ENCODE measurements at regions not wholly inside any gene's neighbourhood (a gene's known extent, or its start where the extent isn't known, plus 50 kb on each side); places are given as distances from the start of the nearest gene placed in this dataset.

DNA sequence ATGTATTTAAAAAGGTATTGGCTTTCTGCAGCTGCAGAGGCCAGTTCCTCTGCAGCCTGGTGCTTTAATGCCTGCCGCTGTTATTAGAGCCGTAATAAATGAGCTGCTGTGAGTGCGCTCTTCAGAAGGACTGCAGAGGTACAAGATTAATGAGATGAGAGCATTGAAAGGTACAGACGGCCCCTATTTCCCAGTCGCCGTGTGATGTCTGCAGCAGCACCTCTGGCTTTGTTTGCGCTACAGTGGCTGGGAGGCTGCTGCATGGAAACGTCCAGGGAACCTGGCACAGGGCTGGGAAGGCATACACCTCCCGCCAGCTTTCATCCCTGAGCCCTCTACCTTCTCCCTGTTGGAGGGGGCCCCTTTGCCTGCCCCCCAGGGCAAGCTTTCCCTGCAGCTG, 383.8 kb upstream of the ZMIZ1 start:
- no peaks in the 10 kb centered on the region for H3K27me3 ChIP-seq
- DNase-seq (ENCODE audit: low spot score in 2 of 2), result no peak
- TF ChIP-seq EP300 (IDR thresholded peaks at IDR 0.05) (no peak), POLR2A (IDR thresholded peaks at IDR 0.05) (no peak)
- TF ChIP-seq, protein P1, sequence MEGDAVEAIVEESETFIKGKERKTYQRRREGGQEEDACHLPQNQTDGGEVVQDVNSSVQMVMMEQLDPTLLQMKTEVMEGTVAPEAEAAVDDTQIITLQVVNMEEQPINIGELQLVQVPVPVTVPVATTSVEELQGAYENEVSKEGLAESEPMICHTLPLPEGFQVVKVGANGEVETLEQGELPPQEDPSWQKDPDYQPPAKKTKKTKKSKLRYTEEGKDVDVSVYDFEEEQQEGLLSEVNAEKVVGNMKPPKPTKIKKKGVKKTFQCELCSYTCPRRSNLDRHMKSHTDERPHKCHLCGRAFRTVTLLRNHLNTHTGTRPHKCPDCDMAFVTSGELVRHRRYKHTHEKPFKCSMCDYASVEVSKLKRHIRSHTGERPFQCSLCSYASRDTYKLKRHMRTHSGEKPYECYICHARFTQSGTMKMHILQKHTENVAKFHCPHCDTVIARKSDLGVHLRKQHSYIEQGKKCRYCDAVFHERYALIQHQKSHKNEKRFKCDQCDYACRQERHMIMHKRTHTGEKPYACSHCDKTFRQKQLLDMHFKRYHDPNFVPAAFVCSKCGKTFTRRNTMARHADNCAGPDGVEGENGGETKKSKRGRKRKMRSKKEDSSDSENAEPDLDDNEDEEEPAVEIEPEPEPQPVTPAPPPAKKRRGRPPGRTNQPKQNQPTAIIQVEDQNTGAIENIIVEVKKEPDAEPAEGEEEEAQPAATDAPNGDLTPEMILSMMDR (IDR thresholded peaks at IDR 0.05), result no peak
- 82 to 87% methylated on average over 9 of the region's 9 CpGs for WGBS, 2 donors
- no peak overlapping the region for H3K27ac ChIP-seq
- peaks cover 0 to 4% (median 0%) of the 10 kb centered on the region in 4 donors for H3K9me3 ChIP-seq
- no peak overlapping the region for H3K4me3 ChIP-seq
- peaks cover 0 to 18% (median 15%) of the 10 kb centered on the region in 4 donors for H3K4me1 ChIP-seq
- H3K36me3 ChIP-seq, result no peaks in the 10 kb centered on the region

DNA sequence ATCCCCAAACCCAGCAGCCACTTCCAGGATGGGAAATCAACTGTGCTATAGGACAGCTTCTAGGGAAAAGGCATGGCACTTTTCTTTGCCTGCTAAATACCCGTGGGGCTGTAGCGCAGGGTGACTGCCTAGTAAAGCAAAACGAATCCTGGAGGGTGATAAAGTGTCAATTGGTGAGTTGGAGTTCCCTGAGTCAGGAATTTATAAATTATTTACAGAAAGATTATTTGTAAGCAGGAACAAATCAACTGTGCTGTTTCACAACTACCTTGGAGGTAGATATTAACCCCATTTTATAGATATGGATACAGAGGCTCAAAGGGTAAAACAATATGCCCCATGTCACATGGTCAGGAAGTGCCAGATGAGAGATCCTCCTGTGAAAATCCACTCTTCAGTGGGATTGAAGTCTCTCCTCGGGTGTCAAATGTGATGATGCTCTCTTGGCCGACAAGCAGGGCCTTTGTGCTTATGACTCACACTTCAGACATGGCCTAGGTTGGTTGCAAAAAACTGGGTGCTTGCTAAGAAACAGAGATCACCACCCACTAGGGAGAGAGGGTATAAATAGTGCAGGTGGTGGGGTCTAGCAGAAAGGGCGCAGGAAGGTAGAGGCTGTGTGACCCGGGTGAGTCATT, 383.2 kb upstream of the ZMIZ1 start:
- no peak overlapping the region for H3K27ac ChIP-seq
- no peaks in the 10 kb centered on the region for H3K36me3 ChIP-seq
- no peak for TF ChIP-seq POLR2A (IDR thresholded peaks at IDR 0.05)
- no peak for TF ChIP-seq EP300 (IDR thresholded peaks at IDR 0.05)
- TF ChIP-seq, protein P1 (IDR thresholded peaks at IDR 0.05), result no peak

DNA sequence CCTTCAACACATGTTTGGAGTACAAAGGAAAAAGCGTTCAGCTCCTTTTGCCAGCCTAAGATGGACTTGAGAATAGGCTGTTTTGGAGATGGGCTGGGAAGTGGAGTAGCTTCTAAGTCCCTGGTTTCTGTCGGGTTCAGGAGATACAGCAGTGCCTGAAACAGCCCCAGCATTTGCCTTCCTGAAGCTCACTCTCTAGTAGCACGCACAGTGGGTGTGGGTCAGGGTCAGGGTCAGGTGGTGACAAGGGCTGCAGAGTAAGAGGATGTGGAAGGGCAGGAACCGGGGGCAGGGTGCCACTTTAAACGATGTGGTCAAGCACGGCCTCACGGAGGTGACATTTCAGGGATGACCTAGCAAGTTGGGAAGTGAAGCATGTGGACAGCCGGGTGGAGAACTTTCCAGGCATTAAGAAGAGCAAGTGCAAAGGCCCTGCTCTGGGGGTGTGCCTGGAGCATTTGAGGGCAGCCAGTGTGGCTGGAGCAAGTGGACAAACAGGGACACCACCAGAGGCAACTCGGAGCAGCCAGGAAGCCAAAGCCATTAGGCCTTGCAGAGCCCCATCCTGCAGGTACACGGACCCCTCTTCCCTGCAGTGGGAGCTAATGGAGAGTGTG, 382.2 kb upstream of the ZMIZ1 start:
- H3K36me3 ChIP-seq, result no peaks in the 10 kb centered on the region
- H3K27me3 ChIP-seq, result no peaks in the 10 kb centered on the region
- DNase-seq (ENCODE audit: low spot score in 2 of 2), result no peak
- 79 to 80% methylated on average over 10 of the region's 10 CpGs for WGBS, 2 donors
- H3K4me3 ChIP-seq, result no peak overlapping the region
- H3K4me1 ChIP-seq, result peaks cover 0 to 24% (median 16%) of the 10 kb centered on the region in 4 donors
- no peak for TF ChIP-seq EP300 (IDR thresholded peaks at IDR 0.05)
- no peak for TF ChIP-seq POLR2A (IDR thresholded peaks at IDR 0.05)
- TF ChIP-seq, protein P1 (IDR thresholded peaks at IDR 0.05), result no peak
- no peak overlapping the region for H3K27ac ChIP-seq
- peaks cover 0 to 4% (median 0%) of the 10 kb centered on the region in 4 donors for H3K9me3 ChIP-seq

More for the DNA sequence above, 383.2 kb upstream of the ZMIZ1 start:
- H3K4me3 ChIP-seq, result no peak overlapping the region
- no peaks in the 10 kb centered on the region for H3K27me3 ChIP-seq
- peaks cover 0 to 21% (median 16%) of the 10 kb centered on the region in 4 donors for H3K4me1 ChIP-seq
- H3K9me3 ChIP-seq, result peaks cover 0 to 4% (median 0%) of the 10 kb centered on the region in 4 donors
- 78 to 80% methylated on average over 7 of the region's 7 CpGs for WGBS, 2 donors
- DNase-seq (ENCODE audit: low spot score in 2 of 2), result no peak

DNA sequence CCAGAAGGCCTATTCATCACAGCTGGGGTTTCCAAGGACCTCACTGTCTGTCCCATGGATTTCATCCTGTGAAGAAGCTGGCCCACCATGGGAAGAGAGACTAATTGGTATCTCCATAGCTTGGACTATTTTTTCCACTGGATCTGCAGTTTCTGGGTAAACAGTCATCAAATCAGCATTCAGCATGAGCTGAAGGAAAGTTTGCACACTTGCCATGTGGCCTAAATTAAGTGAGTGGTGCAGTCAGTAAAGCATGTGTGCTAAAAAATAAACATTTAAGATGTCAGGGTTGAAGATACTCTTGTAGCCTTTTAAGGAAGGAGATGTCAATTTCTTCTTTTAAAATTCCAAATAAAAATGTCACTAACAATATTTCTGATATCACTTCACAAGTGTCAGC, 381.1 kb upstream of the ZMIZ1 start:
- DNase-seq (ENCODE audit: low spot score in 2 of 2), result no peak
- peaks cover 0 to 26% (median 16%) of the 10 kb centered on the region in 4 donors for H3K4me1 ChIP-seq
- H3K27me3 ChIP-seq, result no peaks in the 10 kb centered on the region
- no peak overlapping the region for H3K27ac ChIP-seq
- H3K4me3 ChIP-seq, result no peak overlapping the region
- H3K9me3 ChIP-seq, result no peaks in the 10 kb centered on the region
- H3K36me3 ChIP-seq, result no peaks in the 10 kb centered on the region
- TF ChIP-seq EP300 (IDR thresholded peaks at IDR 0.05) (no peak), POLR2A (IDR thresholded peaks at IDR 0.05) (no peak)
- TF ChIP-seq, protein P1 (IDR thresholded peaks at IDR 0.05), result no peak

DNA sequence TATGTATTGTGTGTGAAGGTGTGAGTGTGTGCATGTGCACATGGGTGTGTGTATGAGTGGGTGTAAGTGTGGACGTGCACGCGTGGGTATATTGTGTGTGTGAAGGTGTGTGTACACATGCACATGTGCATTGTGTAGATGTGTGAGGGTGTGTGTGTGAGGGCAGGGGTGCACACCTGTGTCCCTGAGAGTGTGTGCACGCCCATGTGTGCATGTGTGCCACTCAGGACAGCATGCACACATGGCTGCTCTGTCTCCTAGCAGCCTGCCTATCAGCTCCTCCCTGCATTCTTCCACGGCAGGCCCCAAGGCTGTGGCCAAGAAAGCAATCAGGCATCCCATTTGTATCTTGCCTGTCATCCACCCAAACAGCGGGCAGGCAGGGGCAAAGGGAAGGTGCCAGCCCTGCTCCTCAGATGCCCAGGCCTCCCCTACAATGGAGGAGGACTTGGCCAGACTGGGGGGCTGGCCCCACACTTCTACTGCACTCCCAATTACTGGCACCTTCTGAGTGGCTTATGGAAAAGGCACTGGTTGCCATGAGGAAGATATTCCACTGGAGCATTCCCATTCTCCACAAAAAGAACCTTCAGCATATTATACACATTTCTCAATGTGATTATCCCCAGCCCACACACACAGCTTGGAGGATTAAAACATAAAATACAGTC, 380.4 kb upstream of the ZMIZ1 start:
- Histone ChIP-seq H3K9me3 (no peaks in the 10 kb centered on the region), H3K27ac (peak overlapping the region in 1 of 4 donors; percentile 66), H3K36me3 (no peaks in the 10 kb centered on the region), H3K4me3 (no peak overlapping the region), H3K4me1 (peaks cover 0 to 26% (median 16%) of the 10 kb centered on the region in 4 donors), H3K27me3 (no peaks in the 10 kb centered on the region)
- TF ChIP-seq, protein P1 (IDR thresholded peaks at IDR 0.05), result no peak
- no peak for TF ChIP-seq POLR2A (IDR thresholded peaks at IDR 0.05)
- no peak for TF ChIP-seq EP300 (IDR thresholded peaks at IDR 0.05)
- no peak for DNase-seq (ENCODE audit: low spot score in 2 of 2)
- 84 to 93% methylated on average over 5 to 6 of the region's 6 CpGs for WGBS, 2 donors

All from tibial nerve (tissue), 4 donors.